ENCODE measurements at regions not wholly inside any gene's neighbourhood (a gene's known extent, or its start where the extent isn't known, plus 50 kb on each side); places are given as distances from the start of the nearest gene placed in this dataset.
"Not testable (repeated sequence)": the region's sequence is repeated elsewhere in the genome, so short reads cannot be mapped to it uniquely, and the experiment has no call there.

GRCh38 chr1:83208540-83208939 lies 790.4 kb downstream of the TTLL7 start:
- TF ChIP-seq, protein P1, sequence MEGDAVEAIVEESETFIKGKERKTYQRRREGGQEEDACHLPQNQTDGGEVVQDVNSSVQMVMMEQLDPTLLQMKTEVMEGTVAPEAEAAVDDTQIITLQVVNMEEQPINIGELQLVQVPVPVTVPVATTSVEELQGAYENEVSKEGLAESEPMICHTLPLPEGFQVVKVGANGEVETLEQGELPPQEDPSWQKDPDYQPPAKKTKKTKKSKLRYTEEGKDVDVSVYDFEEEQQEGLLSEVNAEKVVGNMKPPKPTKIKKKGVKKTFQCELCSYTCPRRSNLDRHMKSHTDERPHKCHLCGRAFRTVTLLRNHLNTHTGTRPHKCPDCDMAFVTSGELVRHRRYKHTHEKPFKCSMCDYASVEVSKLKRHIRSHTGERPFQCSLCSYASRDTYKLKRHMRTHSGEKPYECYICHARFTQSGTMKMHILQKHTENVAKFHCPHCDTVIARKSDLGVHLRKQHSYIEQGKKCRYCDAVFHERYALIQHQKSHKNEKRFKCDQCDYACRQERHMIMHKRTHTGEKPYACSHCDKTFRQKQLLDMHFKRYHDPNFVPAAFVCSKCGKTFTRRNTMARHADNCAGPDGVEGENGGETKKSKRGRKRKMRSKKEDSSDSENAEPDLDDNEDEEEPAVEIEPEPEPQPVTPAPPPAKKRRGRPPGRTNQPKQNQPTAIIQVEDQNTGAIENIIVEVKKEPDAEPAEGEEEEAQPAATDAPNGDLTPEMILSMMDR (IDR thresholded peaks at IDR 0.05) = not testable (repeated sequence)
- not testable (repeated sequence) for TF ChIP-seq EZH2, EZH2phosphoT487 (IDR thresholded peaks at IDR 0.05)
